ENCODE measurements at regions not wholly inside any gene's neighbourhood (a gene's known extent, or its start where the extent isn't known, plus 50 kb on each side); places are given as distances from the start of the nearest gene placed in this dataset.

GRCh38 chr2:16441431-16441830 is 224.2 kb downstream of the CYRIA start:
- TF ChIP-seq CTCF (IDR thresholded peaks at IDR 0.05; ENCODE audit: insufficient read depth, low read length, poor library complexity, severe bottlenecking): no peak
- TF ChIP-seq EZH2phosphoT487 (conservative IDR thresholded peaks at IDR 0.05; ENCODE audit: low read length): no peak
